ENCODE measurements at regions not wholly inside any gene's neighbourhood (a gene's known extent, or its start where the extent isn't known, plus 50 kb on each side); places are given as distances from the start of the nearest gene placed in this dataset.
"Not testable (repeated sequence)": the region's sequence is repeated elsewhere in the genome, so short reads cannot be mapped to it uniquely, and the experiment has no call there.

- H3K4me3 ChIP-seq (replicated peaks; ENCODE audit: low read depth, low read length), result no peak overlapping the region
- TF ChIP-seq CTCF (IDR thresholded peaks at IDR 0.05; ENCODE audit: low read length, missing control alignments), result no peak
- no peak for DNase-seq (ENCODE audit: low read depth)
These were observed 94.2 kb downstream of the TMEM18 start for GRCh38 chr2:582792-583528.

GRCh38 chr2:582289-582688 is 94.9 kb downstream of the TMEM18 start:
- not testable (repeated sequence) for DNase-seq (ENCODE audit: low read depth); H3K4me3 ChIP-seq (replicated peaks; ENCODE audit: low read depth, low read length)

GRCh38 chr2:579961-580360 is 97.2 kb downstream of the TMEM18 start:
- no peak for TF ChIP-seq CTCF (IDR thresholded peaks at IDR 0.05; ENCODE audit: low read length, missing control alignments)
- no peak overlapping the region for H3K4me3 ChIP-seq (replicated peaks; ENCODE audit: low read depth, low read length)
- DNase-seq (ENCODE audit: low read depth), result no peak

- DNase-seq (ENCODE audit: low read depth), result no peak
- no peak for TF ChIP-seq CTCF (IDR thresholded peaks at IDR 0.05; ENCODE audit: low read length, missing control alignments)
These were observed 97.8 kb downstream of the TMEM18 start for GRCh38 chr2:579351-579886.

GRCh38 chr2:576292-576691 is 100.9 kb downstream of the TMEM18 start:
- TF ChIP-seq CTCF (IDR thresholded peaks at IDR 0.05; ENCODE audit: low read length, missing control alignments), result no peak
- no peak for DNase-seq (ENCODE audit: low read depth)
- no peak overlapping the region for H3K4me3 ChIP-seq (replicated peaks; ENCODE audit: low read depth, low read length)

More at GRCh38 chr2:579351-579886, 97.8 kb downstream of the TMEM18 start:
- H3K4me3 ChIP-seq (replicated peaks; ENCODE audit: low read depth, low read length), result no peak overlapping the region

GRCh38 chr2:575727-576236 is 101.4 kb downstream of the TMEM18 start:
- no peak overlapping the region for H3K4me3 ChIP-seq (replicated peaks; ENCODE audit: low read depth, low read length)
- DNase-seq (ENCODE audit: low read depth), result no peak
- TF ChIP-seq CTCF (IDR thresholded peaks at IDR 0.05; ENCODE audit: low read length, missing control alignments), result no peak

- no peak overlapping the region for H3K4me3 ChIP-seq (replicated peaks; ENCODE audit: low read depth, low read length)
- no peak for DNase-seq (ENCODE audit: low read depth)
- TF ChIP-seq CTCF (IDR thresholded peaks at IDR 0.05; ENCODE audit: low read length, missing control alignments), result no peak
These were observed 102.0 kb downstream of the TMEM18 start for GRCh38 chr2:575030-575726.

Measured in fibroblast of pulmonary artery (primary cell).